Adrenal gland (tissue), 9 donors: ENCODE measurements at regions not wholly inside any gene's neighbourhood (a gene's known extent, or its start where the extent isn't known, plus 50 kb on each side); places are given as distances from the start of the nearest gene placed in this dataset.

ENCODE experiments used
- DNase-seq, 7 donors: peaks; one replicate each; pipeline ENCODE4 v3.0.0-alpha.2; 2019 to 2020
- H3K27ac ChIP-seq, 5 donors: fragments of 200-600 bp; sonication (generic) in 4 of 5; 1 replicate in 3 of 5; 2 replicates in 2 of 5; pipeline versions ENCODE4 v1.5.1 to v1.8.0; 2016 to 2020; ENCODE audit warnings: mild to moderate bottlenecking in 1 of 5
- H3K27me3 ChIP-seq: fragments of 200-600 bp; 2 replicates; pipeline ENCODE4 v1.8.0; 2021
- H3K36me3 ChIP-seq, 2 donors: fragments of 200-600 bp; replicated peaks in 1 of 2; 1 replicate in 1 of 2; 2 replicates in 1 of 2; pipeline versions ENCODE4 v1.5.1 to v1.8.0; 2018 to 2022
- H3K4me1 ChIP-seq, 2 donors: fragments of 200-600 bp; replicated peaks in 1 of 2; 1 replicate in 1 of 2; 2 replicates in 1 of 2; pipeline versions ENCODE4 v1.5.1 to v1.8.0; 2018 to 2021
- H3K4me3 ChIP-seq, 4 donors: fragments of 200-600 bp; sonication (generic) in 3 of 4; one replicate each; pipeline ENCODE4 v1.5.1; 2016 to 2018
- H3K9me3 ChIP-seq, 3 donors: fragments of 200-600 bp; sonication (generic) in 1 of 3; replicated peaks in 1 of 3; 1 replicate in 2 of 3; 2 replicates in 1 of 3; pipeline versions ENCODE4 v1.5.1 to v1.8.0; 2016 to 2021
- POLR2A ChIP-seq, 2 donors: fragments of 450-650 bp; IDR thresholded peaks; one replicate each; pipeline ENCODE4 v1.6.1; 2017; ENCODE audit warnings: antibody characterized with exemption in 2 of 2, mild to moderate bottlenecking in 2 of 2, moderate library complexity in 1 of 2
- WGBS, 4 donors: extraction: QIAGEN DNeasy Blood & Tissue Kit in 2 of 4; methylation state at CpG; one replicate each; pipeline versions ENCODE4 v1.1.5 to v1.1.7; 2013 to 2017; 5-methylcytosine and 5-hydroxymethylcytosine counted together
- intact Hi-C, 2 donors: fragments of 100-400 bp; cut with DNase I; formaldehyde crosslinking; loops; one replicate each; pipeline versions ENCODE4 v1.14.1 to v1.15.0; 2022 to 2023
- TF ChIP-seq, protein P1 (sequence below), 6 experiments: fragments of 450-650 bp in 4 of 6; fragments of 200-600 bp in 2 of 6; sonication (generic) in 1 of 6; IDR thresholded peaks; 1 replicate in 5 of 6; 2 replicates in 1 of 6; pipeline versions ENCODE4 v1.5.1 to v1.8.0; 2016 to 2021; ENCODE audit warnings: antibody characterized with exemption in 6 of 6, mild to moderate bottlenecking in 2 of 6, moderate library complexity in 1 of 6
- donor health status: healthy with polysubstance abuse.
- donor health status: Bipolar disorder and iron deficiency.
- donor health status: DM: yes; HTN: yes; CAD: no.
- donor health status: DM: no; HTN: no; CAD: no.
- donor health status: DM: no; HTN: no; CAD: no.

DNA sequence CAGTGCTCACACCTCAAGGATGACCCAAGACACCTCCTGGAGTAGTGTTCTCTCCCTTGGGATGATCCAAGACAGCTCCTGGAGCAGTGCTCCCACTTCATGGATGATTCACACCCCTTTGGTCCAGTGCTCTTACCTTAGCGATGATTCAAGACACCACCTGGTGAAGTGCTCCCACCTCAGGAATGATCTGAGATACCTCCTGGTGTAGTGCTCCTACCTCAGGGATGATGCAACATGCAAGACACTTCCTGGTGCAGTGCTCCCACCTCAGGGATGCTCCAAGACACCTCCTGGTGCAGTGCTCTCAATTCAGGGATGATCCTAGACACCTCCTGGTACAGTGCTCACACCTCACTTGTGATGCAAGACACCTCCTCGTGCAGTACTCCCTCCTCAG is 123.1 kb downstream of the ASB1 start:
- WGBS, 4 donors = 93 to 100% (median 95%) methylated on average over 1 to 2 of the region's 2 CpGs

DNA sequence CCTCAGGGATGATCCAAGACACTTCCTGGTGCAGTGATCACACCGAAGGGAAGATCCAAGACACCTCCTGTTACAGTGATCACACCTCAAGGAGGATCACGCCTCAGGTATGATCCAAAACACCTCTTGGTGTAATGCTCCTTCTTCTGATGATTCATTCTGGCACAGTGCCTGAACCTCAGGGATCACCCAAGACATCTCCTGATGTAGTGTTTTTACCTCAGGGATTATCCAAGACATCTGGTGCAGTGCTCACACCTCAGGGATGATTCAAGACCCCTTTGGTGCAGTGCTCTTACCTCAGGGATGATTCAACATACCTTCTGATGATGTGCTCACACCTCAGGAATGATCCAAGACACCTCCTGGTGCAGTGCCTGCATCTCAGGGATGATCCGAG is 124.4 kb downstream of the ASB1 start:
- no peak for DNase-seq
- 77 to 93% (median 87%) methylated on average over 3 of the region's 3 CpGs for WGBS, 4 donors
- Histone ChIP-seq H3K9me3 (peaks cover 0 to 6% (median 0%) of the 10 kb centered on the region in 3 donors), H3K4me1 (no peaks in the 10 kb centered on the region), H3K36me3 (no peaks in the 10 kb centered on the region), H3K4me3 (no peak overlapping the region), H3K27ac (no peak overlapping the region), H3K27me3 (peaks cover 5% of the 10 kb centered on the region)
- TF ChIP-seq, protein P1, sequence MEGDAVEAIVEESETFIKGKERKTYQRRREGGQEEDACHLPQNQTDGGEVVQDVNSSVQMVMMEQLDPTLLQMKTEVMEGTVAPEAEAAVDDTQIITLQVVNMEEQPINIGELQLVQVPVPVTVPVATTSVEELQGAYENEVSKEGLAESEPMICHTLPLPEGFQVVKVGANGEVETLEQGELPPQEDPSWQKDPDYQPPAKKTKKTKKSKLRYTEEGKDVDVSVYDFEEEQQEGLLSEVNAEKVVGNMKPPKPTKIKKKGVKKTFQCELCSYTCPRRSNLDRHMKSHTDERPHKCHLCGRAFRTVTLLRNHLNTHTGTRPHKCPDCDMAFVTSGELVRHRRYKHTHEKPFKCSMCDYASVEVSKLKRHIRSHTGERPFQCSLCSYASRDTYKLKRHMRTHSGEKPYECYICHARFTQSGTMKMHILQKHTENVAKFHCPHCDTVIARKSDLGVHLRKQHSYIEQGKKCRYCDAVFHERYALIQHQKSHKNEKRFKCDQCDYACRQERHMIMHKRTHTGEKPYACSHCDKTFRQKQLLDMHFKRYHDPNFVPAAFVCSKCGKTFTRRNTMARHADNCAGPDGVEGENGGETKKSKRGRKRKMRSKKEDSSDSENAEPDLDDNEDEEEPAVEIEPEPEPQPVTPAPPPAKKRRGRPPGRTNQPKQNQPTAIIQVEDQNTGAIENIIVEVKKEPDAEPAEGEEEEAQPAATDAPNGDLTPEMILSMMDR (IDR thresholded peaks at IDR 0.05) = no peak
- TF ChIP-seq POLR2A (IDR thresholded peaks at IDR 0.05) = no peak
- intact Hi-C loops = no loop called here

More for the DNA sequence above, 123.1 kb downstream of the ASB1 start:
- peaks cover 0 to 6% (median 0%) of the 10 kb centered on the region in 3 donors for H3K9me3 ChIP-seq
- no peak for TF ChIP-seq POLR2A (IDR thresholded peaks at IDR 0.05)
- TF ChIP-seq, protein P1 (IDR thresholded peaks at IDR 0.05) = no peak
- intact Hi-C loops = no loop called here
- DNase-seq = no peak
- H3K27me3 ChIP-seq = peaks cover 5% of the 10 kb centered on the region
- H3K4me1 ChIP-seq = no peaks in the 10 kb centered on the region
- H3K4me3 ChIP-seq = no peak overlapping the region
- H3K27ac ChIP-seq = no peak overlapping the region
- H3K36me3 ChIP-seq = no peaks in the 10 kb centered on the region

DNA sequence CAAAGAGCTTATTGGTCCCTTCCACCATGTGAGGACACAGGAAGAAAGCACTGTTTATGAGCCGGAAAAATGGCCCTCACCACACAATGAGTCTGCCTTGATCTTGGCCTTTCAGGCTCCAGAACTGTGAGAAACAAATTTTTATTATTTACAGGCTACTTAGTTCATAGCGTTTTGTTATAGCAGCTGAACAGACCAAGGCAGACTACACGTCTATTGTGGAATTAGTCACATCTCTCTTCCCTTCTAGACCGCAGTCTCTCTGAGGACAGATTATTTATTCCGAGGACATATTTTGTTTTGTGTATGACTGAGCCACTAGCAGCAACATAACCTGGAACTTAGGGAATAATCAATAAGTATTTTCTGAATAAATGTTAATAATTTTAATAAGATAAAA is 125.5 kb downstream of the ASB1 start:
- intact Hi-C loops = no loop called here
- DNase-seq = no peak
- H3K27me3 ChIP-seq = peaks cover 5% of the 10 kb centered on the region
- H3K9me3 ChIP-seq = peaks cover 0 to 6% (median 0%) of the 10 kb centered on the region in 3 donors
- 80 to 90% (median 85%) methylated on average over 5 of the region's 5 CpGs for WGBS, 4 donors
- no peaks in the 10 kb centered on the region for H3K36me3 ChIP-seq
- H3K27ac ChIP-seq = no peak overlapping the region
- H3K4me1 ChIP-seq = no peaks in the 10 kb centered on the region
- no peak overlapping the region for H3K4me3 ChIP-seq
- no peak for TF ChIP-seq POLR2A (IDR thresholded peaks at IDR 0.05)
- TF ChIP-seq, protein P1 (IDR thresholded peaks at IDR 0.05) = no peak

DNA sequence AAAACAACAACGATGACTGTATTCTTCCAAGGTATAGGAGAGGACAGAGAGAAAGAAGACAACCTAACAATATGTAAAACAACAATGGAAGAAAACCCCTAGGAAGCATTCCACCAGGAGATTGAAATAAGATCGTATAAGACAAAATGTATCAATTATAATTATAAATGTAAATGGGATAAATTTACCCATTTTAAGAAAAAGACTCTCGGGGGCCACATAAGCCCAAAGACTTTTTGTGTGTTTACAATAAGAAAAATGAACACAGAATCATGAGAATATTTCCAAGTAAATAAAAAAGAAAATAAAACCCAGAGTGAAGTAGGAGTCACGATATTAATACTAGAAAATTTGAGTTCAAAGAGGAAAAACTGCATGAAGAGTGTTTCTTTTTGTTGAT is 126.4 kb downstream of the ASB1 start:
- no peak overlapping the region for H3K27ac ChIP-seq
- no peak overlapping the region for H3K4me3 ChIP-seq
- 84 to 88% (median 86%) methylated on average over 4 of the region's 4 CpGs for WGBS, 4 donors
- no peaks in the 10 kb centered on the region for H3K4me1 ChIP-seq
- H3K27me3 ChIP-seq = peaks cover 2% of the 10 kb centered on the region
- no peak for DNase-seq
- H3K36me3 ChIP-seq = no peaks in the 10 kb centered on the region
- peaks cover 0 to 6% (median 0%) of the 10 kb centered on the region in 3 donors for H3K9me3 ChIP-seq
- TF ChIP-seq POLR2A (IDR thresholded peaks at IDR 0.05) = no peak
- TF ChIP-seq, protein P1 (IDR thresholded peaks at IDR 0.05) = no peak
- intact Hi-C loops = no loop called here
